ENCODE measurements at regions not wholly inside any gene's neighbourhood (a gene's known extent, or its start where the extent isn't known, plus 50 kb on each side); places are given as distances from the start of the nearest gene placed in this dataset.

DNA sequence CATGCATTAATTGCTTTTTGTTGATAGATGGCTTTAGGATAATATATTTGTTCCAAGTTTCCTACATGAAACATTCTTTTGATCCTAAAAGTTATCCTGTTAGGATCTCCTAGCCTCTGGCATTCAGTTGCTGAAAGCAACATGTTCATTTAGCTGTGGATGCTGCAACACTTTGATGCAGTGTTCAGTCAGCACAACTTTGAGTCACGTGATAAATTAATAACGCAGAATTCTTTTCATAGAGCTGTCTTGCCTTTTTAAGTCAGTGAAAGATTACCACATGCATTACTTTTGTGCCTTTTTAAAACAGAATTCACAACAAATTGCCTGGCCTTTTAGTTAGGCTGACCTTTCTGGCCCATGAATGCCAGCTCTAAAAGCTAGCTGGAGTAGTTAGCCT lies 1467.9 kb upstream of the ZEB2 start:
- TF ChIP-seq, protein P1, sequence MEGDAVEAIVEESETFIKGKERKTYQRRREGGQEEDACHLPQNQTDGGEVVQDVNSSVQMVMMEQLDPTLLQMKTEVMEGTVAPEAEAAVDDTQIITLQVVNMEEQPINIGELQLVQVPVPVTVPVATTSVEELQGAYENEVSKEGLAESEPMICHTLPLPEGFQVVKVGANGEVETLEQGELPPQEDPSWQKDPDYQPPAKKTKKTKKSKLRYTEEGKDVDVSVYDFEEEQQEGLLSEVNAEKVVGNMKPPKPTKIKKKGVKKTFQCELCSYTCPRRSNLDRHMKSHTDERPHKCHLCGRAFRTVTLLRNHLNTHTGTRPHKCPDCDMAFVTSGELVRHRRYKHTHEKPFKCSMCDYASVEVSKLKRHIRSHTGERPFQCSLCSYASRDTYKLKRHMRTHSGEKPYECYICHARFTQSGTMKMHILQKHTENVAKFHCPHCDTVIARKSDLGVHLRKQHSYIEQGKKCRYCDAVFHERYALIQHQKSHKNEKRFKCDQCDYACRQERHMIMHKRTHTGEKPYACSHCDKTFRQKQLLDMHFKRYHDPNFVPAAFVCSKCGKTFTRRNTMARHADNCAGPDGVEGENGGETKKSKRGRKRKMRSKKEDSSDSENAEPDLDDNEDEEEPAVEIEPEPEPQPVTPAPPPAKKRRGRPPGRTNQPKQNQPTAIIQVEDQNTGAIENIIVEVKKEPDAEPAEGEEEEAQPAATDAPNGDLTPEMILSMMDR (IDR thresholded peaks at IDR 0.05; ENCODE audit: control insufficient read depth, extremely low read depth, insufficient read depth) = no peak
- H3K4me3 ChIP-seq (ENCODE audit: low read depth, low read length) = no peak overlapping the region
- DNase-seq (ENCODE audit: low read depth) = no peak

DNA sequence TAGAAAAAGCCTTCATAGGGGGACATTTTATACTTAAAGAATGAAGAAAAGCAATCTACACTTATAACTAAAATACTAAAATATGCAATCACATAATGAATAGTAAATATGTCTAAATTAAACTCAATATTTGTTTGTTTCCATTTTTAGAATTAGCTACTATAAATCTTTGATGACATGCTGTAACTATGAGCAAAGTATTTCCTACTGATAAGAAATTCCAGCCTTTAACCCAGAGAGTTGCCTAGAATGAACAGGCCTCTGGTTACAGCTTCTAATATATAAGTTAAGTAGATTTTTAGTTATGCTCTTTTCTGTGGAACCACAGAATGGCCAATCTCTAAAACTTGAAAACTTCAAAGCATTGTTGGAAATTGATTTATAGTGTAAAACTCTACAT lies 1465.6 kb upstream of the ZEB2 start:
- no peak for DNase-seq (ENCODE audit: low read depth)

DNA sequence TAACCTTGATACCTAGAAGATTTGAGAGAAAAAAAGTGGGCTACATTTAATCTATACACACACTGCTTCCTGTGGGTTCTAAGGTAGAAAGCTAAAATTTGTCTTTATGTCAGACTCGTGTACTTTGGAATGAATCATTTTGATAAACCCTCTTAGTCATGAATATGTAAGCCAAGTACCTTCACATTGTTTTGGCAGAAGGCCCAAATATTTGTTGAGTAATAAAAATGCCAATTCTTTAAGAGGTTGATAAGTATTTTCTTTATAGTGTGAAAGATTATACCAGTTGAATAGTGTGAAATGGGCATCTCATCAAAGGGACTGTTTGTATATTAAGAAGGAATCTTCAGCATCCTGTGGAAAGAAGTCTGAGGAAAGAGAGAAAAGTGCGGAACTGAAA lies 1464.7 kb upstream of the ZEB2 start:
- no peak for DNase-seq (ENCODE audit: low read depth)
- TF ChIP-seq, protein P1 (IDR thresholded peaks at IDR 0.05; ENCODE audit: control insufficient read depth, extremely low read depth, insufficient read depth) = no peak
- no peak overlapping the region for H3K4me3 ChIP-seq (ENCODE audit: low read depth, low read length)

More for the DNA sequence above, 1465.6 kb upstream of the ZEB2 start:
- H3K4me3 ChIP-seq (ENCODE audit: low read depth, low read length) = no peak overlapping the region
- TF ChIP-seq, protein P1 (IDR thresholded peaks at IDR 0.05; ENCODE audit: control insufficient read depth, extremely low read depth, insufficient read depth) = no peak

DNA sequence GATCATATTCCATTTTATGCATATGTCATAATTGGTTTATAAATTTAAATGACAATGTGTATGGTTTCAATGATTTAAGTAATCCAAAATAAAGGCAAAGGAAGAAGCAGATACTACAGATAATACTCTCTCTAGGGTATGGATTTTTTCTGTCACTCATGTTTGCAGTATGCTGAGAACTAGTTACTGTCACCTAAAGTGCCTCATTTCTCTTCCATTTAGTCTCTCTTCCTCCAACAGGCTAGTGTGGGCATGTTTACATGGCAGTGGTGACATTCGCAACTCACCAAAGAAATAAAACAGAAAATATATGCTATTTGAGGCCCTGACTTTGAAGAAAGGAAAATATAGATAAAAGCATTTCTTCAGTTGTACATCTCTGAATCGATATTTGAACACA lies 1460.4 kb upstream of the ZEB2 start:
- TF ChIP-seq, protein P1 (IDR thresholded peaks at IDR 0.05; ENCODE audit: control insufficient read depth, extremely low read depth, insufficient read depth) = no peak
- no peak for DNase-seq (ENCODE audit: low read depth)
- no peak overlapping the region for H3K4me3 ChIP-seq (ENCODE audit: low read depth, low read length)

DNA sequence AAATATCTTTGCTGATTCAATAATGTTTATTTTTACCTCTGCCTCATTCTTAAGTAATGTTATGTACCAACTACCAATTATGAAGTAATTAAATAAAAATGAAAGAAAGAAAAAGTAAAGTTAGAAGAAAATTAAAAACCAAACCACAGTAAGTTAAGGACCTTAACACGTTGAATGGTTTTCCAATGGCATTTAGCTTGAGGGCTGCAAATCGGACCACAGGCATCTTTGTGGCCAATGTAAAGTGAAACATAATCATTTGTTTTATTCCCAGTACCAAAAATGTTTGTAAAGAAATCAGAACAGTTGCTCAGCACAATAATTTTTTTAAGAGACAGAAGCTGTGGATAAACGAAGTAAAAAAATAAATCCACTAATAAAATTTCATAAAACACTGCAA lies 1455.5 kb upstream of the ZEB2 start:
- DNase-seq (ENCODE audit: low read depth) = no peak
- H3K4me3 ChIP-seq (ENCODE audit: low read depth, low read length) = no peak overlapping the region
- TF ChIP-seq, protein P1 (IDR thresholded peaks at IDR 0.05; ENCODE audit: control insufficient read depth, extremely low read depth, insufficient read depth) = no peak

DNA sequence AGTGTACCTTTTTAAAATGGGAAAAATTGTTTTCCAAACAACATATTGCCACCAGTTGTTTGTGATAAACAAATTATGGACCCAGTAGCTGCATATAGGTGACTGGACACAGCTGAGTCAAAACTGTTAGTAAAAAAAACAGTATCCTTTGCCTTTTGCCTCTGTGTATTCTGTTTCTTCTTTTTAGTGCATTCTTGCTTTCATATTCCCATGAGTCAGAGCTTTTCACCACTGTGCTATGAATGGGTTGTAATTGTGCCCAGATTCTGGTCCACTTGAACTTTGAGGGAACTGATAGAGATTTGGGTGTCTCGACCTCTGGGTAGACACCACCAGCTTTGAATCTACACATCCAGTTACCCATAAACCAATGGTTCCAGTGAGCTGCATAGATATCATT lies 1441.9 kb upstream of the ZEB2 start:
- H3K4me3 ChIP-seq (ENCODE audit: low read depth, low read length) = no peak overlapping the region
- no peak for DNase-seq (ENCODE audit: low read depth)
- TF ChIP-seq, protein P1 (IDR thresholded peaks at IDR 0.05; ENCODE audit: control insufficient read depth, extremely low read depth, insufficient read depth) = no peak

DNA sequence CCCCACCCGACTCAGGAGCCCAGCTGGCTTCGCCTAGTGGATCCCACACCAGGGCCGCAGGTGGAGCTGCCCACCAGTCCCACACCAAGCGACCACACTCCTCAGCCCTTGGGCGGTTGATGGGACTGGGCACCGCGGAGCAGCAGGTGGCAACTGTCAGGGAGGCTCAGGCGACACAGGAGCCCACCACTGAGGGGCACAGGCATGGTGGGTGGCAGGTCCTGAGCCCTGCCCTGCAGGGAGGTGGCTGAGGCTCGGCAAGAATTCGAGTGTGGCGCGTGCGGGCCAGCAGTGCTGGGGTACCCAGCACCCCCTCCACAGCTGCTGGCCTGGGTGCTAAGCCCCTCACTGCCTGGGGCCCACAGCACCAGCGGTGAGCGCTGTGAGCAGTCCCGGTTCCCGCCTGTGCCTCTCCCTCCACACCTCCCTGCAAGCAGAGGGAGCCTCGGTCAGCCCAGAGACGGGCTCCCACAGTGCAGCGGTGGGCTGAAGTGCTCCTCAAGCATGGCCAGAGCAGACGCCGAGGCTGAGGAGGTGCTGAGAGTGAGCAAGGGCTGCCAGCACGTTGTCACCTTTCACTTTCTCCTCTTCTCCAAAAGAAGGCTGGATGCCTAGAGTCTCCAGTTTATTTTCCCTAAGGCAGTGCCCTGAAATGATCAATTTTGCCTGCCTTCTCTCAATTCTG lies 1440.7 kb upstream of the ZEB2 start:
- TF ChIP-seq, protein P1 (IDR thresholded peaks at IDR 0.05; ENCODE audit: control insufficient read depth, extremely low read depth, insufficient read depth) = no peak
- no peak for DNase-seq (ENCODE audit: low read depth)
- no peak overlapping the region for H3K4me3 ChIP-seq (ENCODE audit: low read depth, low read length)
